Peyer's patch (tissue), 4 donors: ENCODE measurements at regions not wholly inside any gene's neighbourhood (a gene's known extent, or its start where the extent isn't known, plus 50 kb on each side); places are given as distances from the start of the nearest gene placed in this dataset.

Experiments used
- DNase-seq, 3 donors: peaks; one replicate each; pipeline ENCODE4 v3.0.0-alpha.2; 2017 to 2019
- H3K27ac ChIP-seq, 4 donors: fragments of 200-600 bp; sonication (generic); one replicate each; pipeline ENCODE4 v1.5.1; 2016 to 2019
- H3K27me3 ChIP-seq, 2 donors: fragments of 200-600 bp; sonication (generic); one replicate each; pipeline ENCODE4 v1.5.1; 2019
- H3K36me3 ChIP-seq, 3 donors: fragments of 200-600 bp; sonication (generic); one replicate each; pipeline ENCODE4 v1.5.1; 2016 to 2019
- H3K4me1 ChIP-seq, 4 donors: fragments of 200-600 bp; sonication (generic); one replicate each; pipeline ENCODE4 v1.5.1; 2016 to 2019
- H3K4me3 ChIP-seq, 4 donors: fragments of 200-600 bp; sonication (generic); 1 replicate in 3 of 4; 2 replicates in 1 of 4; pipeline ENCODE4 v1.5.1; 2016 to 2019; ENCODE audit warnings: mild to moderate bottlenecking in 1 of 4
- H3K9me3 ChIP-seq, 4 donors: fragments of 200-600 bp; sonication (generic); one replicate each; pipeline ENCODE4 v1.5.1; 2016 to 2019; ENCODE audit warnings: mild to moderate bottlenecking in 1 of 4
- CTCF ChIP-seq, 6 experiments: fragments of 450-650 bp in 4 of 6; fragments of 200-600 bp in 2 of 6; sonication (generic) in 1 of 6; IDR thresholded peaks; one replicate each; pipeline ENCODE4 v1.5.1; 2017 to 2019; ENCODE audit warnings: antibody characterized with exemption in 6 of 6, mild to moderate bottlenecking in 3 of 6, moderate library complexity in 1 of 6
- POLR2A ChIP-seq, 2 donors: fragments of 450-650 bp; IDR thresholded peaks; one replicate each; pipeline ENCODE4 v1.5.1; 2017; ENCODE audit warnings: antibody characterized with exemption in 2 of 2, mild to moderate bottlenecking in 2 of 2, moderate library complexity in 2 of 2

- Histone ChIP-seq H3K4me3 (no peak overlapping the region), H3K27me3 (no peaks in the 10 kb centered on the region), H3K27ac (no peak overlapping the region), H3K36me3 (no peaks in the 10 kb centered on the region), H3K4me1 (no peaks in the 10 kb centered on the region), H3K9me3 (no peaks in the 10 kb centered on the region)
- TF ChIP-seq POLR2A (IDR thresholded peaks at IDR 0.05) (no peak), CTCF (IDR thresholded peaks at IDR 0.05) (no peak)
- DNase-seq: no peak
Observed at GRCh38 chr2:41750829-41751228, 297.0 kb upstream of the PKDCC start.

GRCh38 chr2:41759880-41760279, 287.9 kb upstream of the PKDCC start:
- no peak overlapping the region for H3K4me3 ChIP-seq
- H3K36me3 ChIP-seq: no peaks in the 10 kb centered on the region
- no peaks in the 10 kb centered on the region for H3K9me3 ChIP-seq
- no peaks in the 10 kb centered on the region for H3K27me3 ChIP-seq
- DNase-seq: no peak
- H3K4me1 ChIP-seq: no peaks in the 10 kb centered on the region
- no peak overlapping the region for H3K27ac ChIP-seq
- TF ChIP-seq CTCF (IDR thresholded peaks at IDR 0.05) (no peak), POLR2A (IDR thresholded peaks at IDR 0.05) (no peak)

GRCh38 chr2:41763141-41763540, 284.7 kb upstream of the PKDCC start:
- Histone ChIP-seq H3K4me1 (no peaks in the 10 kb centered on the region), H3K4me3 (no peak overlapping the region), H3K9me3 (no peaks in the 10 kb centered on the region), H3K27me3 (no peaks in the 10 kb centered on the region), H3K27ac (no peak overlapping the region), H3K36me3 (no peaks in the 10 kb centered on the region)
- DNase-seq: no peak
- TF ChIP-seq POLR2A (IDR thresholded peaks at IDR 0.05) (no peak), CTCF (IDR thresholded peaks at IDR 0.05) (no peak)

GRCh38 chr2:41764131-41764530, 283.7 kb upstream of the PKDCC start:
- no peaks in the 10 kb centered on the region for H3K36me3 ChIP-seq
- H3K4me3 ChIP-seq: no peak overlapping the region
- H3K27ac ChIP-seq: no peak overlapping the region
- DNase-seq: no peak
- no peaks in the 10 kb centered on the region for H3K27me3 ChIP-seq
- H3K9me3 ChIP-seq: no peaks in the 10 kb centered on the region
- TF ChIP-seq CTCF (IDR thresholded peaks at IDR 0.05) (no peak), POLR2A (IDR thresholded peaks at IDR 0.05) (no peak)
- no peaks in the 10 kb centered on the region for H3K4me1 ChIP-seq

- H3K4me1 ChIP-seq: no peaks in the 10 kb centered on the region
- TF ChIP-seq POLR2A (IDR thresholded peaks at IDR 0.05) (no peak), CTCF (IDR thresholded peaks at IDR 0.05) (no peak)
Observed at GRCh38 chr2:41764919-41765318, 282.9 kb upstream of the PKDCC start.

GRCh38 chr2:41768310-41768709, 279.5 kb upstream of the PKDCC start:
- Histone ChIP-seq H3K27me3 (no peaks in the 10 kb centered on the region), H3K27ac (no peak overlapping the region), H3K36me3 (no peaks in the 10 kb centered on the region), H3K4me3 (no peak overlapping the region), H3K4me1 (no peaks in the 10 kb centered on the region), H3K9me3 (no peaks in the 10 kb centered on the region)
- DNase-seq: no peak
- no peak for TF ChIP-seq POLR2A (IDR thresholded peaks at IDR 0.05)
- TF ChIP-seq CTCF (IDR thresholded peaks at IDR 0.05): no peak

More at GRCh38 chr2:41764919-41765318, 282.9 kb upstream of the PKDCC start:
- no peaks in the 10 kb centered on the region for H3K36me3 ChIP-seq
- DNase-seq: no peak
- no peaks in the 10 kb centered on the region for H3K27me3 ChIP-seq
- no peaks in the 10 kb centered on the region for H3K9me3 ChIP-seq
- H3K4me3 ChIP-seq: no peak overlapping the region
- H3K27ac ChIP-seq: no peak overlapping the region
